ENCODE measurements at regions not wholly inside any gene's neighbourhood (a gene's known extent, or its start where the extent isn't known, plus 50 kb on each side); places are given as distances from the start of the nearest gene placed in this dataset.
"Not testable (repeated sequence)": the region's sequence is repeated elsewhere in the genome, so short reads cannot be mapped to it uniquely, and the experiment has no call there.

DNA sequence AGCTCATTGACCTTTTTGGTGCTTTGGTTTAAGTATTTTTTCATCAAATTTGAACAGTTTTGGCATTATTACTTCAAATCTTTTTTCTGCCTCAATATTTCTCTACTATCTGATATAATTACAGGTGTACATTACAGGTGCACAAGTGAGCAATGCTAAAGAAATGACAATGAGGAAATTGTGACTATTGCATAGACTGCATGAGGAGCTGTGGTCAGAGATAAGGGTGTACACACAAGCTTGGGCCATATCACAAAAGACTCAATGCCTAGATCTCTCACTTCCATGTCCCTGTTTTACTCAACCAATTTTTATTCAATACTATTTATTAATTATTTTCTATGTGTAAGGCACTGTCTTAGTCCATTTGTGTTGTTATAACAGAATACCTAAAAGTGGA, 251.0 kb upstream of the UBASH3B start:
- no peak for DNase-seq (ENCODE audit: extremely low read depth, low read depth, low spot score)

DNA sequence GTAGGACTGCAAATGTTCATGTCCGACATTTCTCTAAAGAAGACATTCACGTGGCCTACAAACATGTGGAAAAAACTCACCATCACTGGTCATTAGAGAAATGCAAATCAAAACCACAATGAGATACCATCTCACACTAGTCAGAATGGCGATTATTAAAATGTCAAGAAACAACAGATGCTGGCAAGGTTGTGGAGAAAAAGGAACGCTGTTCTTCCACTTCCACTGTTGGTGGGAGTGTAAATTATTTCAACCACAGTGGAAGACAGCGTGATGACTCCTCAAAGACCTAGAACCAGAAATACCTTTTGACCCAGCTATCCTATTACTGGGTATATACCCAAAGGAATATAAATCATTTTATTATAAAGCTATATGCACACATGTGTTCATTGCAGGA, 253.9 kb upstream of the UBASH3B start:
- not testable (repeated sequence) for DNase-seq (ENCODE audit: extremely low read depth, low read depth, low spot score)

DNA sequence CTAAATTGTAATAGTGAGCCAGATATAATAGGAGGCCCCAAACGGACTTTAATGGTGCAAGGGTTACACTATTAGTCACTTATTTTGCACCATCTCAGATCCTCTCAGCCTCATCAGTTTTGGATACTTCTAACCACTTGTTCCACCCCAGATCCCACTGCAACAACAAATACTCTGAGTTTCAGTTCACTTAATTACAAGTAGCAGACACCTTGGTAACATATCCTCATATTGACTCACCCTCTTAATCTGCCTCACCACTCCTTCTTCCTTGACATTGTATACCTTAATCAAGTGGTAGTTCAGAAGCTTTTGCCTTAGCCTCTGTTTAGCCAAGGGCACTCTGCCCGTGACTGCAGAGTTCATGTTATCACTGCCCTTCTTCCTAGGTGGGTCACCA, 256.1 kb upstream of the UBASH3B start:
- DNase-seq (ENCODE audit: extremely low read depth, low read depth, low spot score), result no peak

DNA sequence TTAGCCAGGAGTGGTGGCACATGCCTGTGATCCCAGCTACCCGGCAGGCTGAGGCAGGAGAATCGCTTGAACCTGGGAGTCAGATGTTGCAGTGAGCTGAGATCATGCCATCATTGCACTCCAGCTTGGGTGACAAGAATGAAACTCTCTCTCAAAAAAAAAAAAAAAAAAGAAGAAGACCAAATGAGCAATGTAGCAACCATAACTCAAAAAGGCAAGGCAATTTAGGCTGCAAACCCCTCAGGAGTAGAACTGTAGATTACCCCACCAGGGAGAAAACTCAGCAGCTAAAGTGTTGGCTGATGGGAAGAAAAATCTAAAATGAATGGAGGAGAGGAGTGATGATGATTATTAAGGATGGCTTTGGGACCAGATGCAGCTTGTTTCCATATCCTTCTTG, 256.7 kb upstream of the UBASH3B start:
- no peak for DNase-seq (ENCODE audit: extremely low read depth, low read depth, low spot score)

DNA sequence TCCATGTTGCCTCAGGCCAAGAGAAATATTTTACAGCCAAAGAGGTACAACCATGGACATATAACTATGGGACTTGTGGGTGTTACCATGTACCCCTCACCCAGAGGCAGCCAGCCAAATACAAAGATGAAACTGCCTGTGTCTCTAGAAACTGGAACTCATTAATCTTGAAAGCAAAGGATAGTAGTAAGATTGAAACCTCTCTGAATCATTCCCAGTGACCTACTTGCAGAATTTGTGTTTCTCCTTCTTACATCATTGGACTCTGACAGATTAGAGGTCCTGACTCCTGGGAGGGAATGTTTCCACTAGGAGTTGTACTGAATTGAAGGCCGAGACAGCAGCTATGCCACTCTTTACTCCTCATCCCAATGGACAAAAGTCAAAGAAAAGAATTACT, 257.4 kb upstream of the UBASH3B start:
- DNase-seq (ENCODE audit: extremely low read depth, low read depth, low spot score), result no peak

DNA sequence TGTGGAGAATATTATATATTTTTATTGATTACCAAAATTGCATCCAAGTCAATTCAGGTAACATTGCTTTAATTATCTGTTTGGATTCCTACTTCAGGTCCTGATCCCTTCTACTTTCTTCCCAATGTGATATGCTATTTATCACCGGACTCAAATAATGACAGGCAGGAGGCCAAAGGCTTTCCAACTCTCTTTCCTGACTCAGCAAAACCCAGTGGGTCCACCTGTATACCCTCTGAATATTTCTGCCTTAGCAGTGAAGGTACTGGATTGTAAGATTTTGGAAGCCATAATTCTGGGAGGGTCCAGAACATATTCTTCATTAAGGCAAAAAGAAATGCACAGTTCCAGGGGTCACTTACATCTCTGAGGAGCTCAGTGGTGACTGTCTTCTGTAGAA, 260.2 kb upstream of the UBASH3B start:
- DNase-seq (ENCODE audit: extremely low read depth, low read depth, low spot score), result no peak

DNA sequence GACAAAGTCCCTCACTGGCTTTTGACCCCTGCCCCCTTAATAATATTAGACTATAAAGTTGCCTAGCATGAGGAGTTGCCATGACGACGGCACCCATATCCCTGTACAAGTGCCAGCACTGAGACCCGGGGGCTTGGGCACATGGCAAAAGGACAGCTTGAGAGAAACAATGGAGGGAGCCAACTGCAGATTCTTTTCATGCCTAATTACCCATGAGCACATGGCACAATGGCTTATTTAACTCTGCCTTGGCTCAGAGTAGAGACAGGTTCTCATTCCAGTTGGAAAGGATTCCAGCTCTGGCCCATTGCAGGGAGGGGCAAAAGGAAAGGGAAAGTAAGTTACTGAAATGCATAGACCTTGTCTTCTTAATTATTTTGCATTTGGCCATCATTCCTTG, 261.2 kb upstream of the UBASH3B start:
- DNase-seq (ENCODE audit: extremely low read depth, low read depth, low spot score), result no peak

DNA sequence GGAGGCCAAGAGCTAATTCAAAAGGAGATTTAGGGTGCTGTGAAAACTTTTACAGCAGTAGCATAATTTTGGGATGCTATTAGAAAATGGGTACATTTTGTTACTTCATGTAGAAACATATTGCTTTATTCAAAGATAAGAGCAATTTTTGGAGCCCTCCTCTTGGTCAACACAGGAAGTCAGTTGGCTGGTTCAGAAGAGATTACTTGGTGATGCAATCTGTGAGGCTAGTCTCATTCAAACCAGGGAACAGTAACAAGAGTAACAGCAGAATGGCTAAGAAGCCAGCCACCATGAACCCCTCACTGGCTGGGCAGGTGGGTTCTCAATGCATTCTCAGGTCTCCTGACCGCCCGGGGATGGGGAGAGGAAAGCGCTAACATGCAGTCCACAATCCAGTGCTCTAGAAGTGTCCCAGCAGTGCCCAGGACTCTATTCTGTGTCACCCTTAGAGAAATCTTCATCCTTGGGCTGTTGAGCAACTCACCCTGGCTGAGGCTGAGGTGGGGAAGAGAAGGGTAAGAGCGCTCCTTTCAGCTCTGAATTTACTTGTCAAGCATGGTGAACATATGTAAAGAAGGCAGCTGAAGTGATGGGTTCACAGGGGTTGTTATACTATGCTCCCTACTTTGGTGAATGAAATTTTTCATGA, 262.2 kb upstream of the UBASH3B start:
- no peak for DNase-seq (ENCODE audit: extremely low read depth, low read depth, low spot score)

DNA sequence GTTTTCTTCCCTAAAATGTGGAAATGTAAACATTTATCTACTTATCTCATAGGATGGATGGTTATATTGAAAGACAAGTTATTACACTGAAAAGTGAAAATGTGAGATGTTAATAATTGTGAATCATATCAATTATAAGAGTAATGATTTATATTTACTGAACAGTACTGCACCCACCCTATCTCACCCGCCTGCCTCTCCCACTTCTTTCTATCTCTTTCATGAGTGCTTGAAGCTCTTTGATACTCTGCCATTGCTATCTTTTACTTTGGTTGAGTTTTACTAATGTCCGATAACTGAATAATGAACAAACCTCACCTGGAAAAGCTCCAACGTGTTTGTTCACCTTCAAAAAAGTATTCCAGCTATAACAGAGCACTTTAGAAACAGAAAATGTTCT, 263.0 kb upstream of the UBASH3B start:
- DNase-seq (ENCODE audit: extremely low read depth, low read depth, low spot score), result no peak

DNA sequence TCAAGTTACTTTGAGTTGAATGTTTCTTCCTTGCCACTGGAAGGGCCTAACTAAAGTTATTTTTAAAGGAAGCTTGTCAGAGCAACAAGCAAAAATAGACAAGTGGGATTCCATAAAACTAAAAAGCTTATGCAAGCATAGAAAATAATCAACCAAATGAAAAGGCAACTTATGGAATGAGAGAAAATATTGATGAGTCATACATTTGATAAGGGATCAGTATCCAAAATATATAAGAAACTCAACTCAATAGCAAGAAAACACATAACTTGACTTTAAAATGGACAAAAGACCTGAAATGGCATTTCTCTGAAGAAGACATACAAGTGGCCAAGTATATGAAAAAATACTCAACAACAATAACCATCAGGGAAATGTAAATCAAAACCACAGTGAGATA, 264.5 kb upstream of the UBASH3B start:
- DNase-seq (ENCODE audit: extremely low read depth, low read depth, low spot score), result no peak

DNA sequence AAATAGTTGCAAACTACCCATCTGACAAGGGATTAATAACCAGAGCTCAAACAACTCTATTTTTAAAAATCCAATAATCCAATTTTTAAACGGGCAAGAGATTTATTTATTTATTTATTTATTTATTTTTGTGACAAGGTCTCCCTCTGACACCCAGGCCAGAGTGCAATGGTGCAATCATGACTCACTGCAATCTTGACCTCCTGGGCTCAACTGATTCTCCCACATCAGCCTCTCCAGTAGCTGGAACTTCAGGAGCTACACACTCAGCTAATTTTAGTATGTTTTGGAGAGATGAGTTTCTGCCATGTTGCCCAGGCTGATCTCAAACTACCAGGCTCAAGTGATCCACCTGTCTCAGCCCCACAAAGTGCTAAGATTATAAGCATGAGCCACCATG, 267.2 kb upstream of the BLID start:
- no peak for DNase-seq (ENCODE audit: extremely low read depth, low read depth, low spot score)

DNA sequence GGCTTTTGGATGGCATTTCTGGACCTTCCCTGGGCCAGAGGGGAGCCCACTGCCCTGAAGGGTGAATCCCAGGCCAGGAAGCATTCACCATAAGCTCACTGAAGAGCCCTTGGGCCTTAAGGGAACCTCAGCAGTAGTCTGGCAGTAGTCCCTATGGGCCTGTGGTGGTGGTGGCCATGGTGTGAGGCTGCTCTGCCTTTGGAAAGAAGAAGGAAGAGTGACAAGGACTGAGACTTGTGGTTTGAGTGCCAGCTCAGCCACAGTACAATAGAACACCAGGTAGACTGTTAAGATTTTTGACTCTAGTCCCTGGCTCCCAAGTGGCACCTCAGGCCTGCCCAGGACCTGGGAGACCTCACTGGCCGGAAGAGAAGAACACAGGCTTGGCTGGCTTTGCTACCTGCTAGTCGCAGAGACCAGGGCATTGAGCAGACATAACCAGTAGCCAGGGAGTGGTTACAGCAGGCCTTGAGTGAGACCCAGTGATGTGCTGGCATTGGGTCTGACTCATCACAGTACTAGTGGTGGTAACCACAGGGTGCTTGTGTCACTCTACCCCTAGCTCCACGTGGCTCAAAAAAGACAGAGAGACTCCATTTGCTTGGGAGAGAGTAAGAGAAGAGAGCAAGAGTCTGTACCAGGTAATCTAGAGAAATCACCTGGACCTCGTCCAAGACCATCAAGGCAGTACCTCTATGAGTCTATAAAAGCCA, 259.8 kb upstream of the BLID start:
- no peak for DNase-seq (ENCODE audit: extremely low read depth, low read depth, low spot score)

DNA sequence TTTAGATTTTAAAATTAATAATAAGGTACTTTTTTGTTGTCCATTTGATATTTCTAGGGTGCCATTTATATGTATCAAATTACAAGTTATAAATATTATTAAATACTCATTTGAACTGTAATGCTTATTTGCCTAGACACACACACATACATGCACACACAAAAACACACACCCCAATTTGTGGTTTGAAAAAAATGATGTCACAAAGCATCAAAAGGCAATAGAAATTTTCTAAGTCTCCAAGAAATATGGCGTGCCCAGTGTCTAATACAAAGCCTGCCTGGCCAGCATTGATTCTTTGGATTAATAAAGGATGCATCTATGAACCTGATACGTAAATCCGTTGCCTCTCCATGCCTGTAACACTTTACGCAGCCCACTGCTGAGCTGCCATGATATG, 252.8 kb upstream of the BLID start:
- no peak for DNase-seq (ENCODE audit: extremely low read depth, low read depth, low spot score)

DNA sequence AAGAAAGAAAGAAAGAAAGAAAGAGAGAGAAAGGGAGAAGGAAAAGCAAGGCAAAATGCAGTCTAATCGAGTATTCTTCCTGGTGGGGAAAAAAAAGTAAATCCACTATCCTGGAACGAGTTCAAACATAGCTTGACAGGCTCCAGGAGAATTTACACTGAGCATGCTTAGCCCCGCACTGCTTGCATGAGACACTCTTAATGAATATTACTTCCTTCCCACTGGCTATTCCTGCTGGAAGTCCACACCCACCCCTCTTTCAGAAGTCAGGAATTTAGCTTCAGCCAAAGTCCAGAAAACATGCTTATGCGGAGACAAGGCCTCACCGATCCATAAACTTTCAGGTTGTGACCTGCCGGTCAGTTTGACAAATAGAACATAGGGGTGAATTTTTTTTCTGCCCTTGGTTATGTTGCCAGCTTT, 251.8 kb upstream of the BLID start:
- DNase-seq (ENCODE audit: extremely low read depth, low read depth, low spot score), result no peak

DNA sequence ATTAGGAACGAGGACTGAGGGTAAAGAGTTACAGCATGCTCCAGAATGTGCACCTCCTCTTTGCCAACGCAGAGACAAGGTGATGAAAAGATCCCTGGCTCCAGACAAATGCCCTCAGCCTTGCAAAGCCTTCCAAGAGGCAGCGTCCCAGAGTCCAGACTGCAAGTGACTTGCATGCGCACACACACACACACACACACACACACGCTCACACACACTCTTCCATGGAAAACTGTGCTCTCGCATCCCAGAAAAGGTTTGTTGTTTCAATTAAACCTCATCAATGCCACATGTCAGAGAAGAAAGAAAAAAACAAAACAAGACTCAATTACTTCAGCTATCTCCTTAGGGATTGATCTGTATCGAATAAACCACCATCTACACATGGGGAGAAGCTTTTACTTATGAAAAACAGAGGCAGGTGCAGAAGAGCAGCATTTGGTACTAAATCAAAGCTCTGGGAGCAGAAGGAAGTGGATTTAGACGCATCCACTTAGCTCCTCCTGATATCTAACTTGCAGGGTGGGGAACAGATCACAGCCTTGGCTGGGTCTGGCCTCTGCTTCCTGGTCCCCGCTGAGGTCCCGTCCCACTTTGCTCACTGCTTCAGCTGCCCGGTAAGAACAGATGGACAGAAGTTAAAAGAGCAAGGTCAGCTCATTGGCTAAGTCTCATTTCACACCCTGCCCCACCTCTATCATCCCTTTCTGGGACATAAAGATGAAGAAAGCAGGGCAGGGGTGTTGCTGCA, 249.8 kb upstream of the BLID start:
- no peak for DNase-seq (ENCODE audit: extremely low read depth, low read depth, low spot score)

DNA sequence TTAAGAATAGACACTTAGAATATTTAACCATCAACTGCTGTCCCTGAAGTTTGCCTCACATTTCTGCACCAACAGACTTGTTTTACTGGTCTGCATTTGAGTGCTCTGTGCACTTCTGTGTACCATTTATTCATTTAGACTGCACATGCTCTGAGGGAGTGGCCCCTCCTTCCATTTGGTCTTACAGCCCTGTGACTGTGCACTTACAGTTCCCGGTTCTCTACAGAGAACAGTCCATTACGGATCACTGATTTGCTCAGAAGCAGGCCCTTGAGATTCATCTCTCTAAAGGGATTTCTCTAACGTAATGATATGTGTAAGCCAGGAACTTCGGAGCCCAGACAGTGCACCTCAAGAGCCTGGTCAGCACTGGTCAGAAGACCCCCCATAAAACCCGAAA, 247.3 kb upstream of the BLID start:
- DNase-seq (ENCODE audit: extremely low read depth, low read depth, low spot score), result no peak

DNA sequence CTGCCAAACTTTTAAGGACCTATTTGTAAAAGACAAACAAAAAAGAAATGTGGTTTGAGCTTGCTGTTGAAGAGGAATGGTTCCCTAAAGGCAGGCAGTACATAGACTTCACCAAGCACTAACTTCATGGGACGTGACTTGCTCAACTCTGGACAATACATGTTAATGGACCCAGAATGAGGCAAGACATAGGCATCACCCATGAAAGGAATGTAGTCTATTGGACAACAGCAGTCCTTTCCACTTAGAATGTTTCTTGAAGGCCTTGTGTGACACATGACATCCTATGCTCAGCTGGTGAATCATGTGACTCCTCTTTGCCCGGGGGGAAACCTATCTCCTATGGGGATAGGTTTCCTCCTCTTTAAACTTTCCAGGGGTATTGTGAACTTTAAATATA, 246.4 kb upstream of the BLID start:
- DNase-seq (ENCODE audit: extremely low read depth, low read depth, low spot score), result no peak

DNA sequence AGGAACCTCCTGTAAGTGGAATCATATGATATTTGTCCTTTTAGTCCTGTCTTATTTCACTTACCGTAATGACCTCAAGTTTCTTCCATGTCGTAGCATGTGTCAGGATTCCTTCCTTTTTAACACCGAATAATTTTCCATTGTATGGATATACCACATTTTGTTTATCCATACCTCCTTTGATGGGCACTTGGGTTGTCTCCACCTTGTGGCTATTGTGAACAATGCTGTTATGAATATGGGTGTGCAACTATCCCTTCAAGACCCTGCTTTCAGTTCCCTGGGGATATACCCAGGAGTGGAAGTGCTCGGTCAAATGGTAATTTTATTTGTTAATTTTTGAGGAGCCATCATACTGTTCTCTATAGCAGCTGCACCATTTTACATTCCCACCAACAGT, 244.9 kb upstream of the BLID start:
- DNase-seq (ENCODE audit: extremely low read depth, low read depth, low spot score), result no peak

DNA sequence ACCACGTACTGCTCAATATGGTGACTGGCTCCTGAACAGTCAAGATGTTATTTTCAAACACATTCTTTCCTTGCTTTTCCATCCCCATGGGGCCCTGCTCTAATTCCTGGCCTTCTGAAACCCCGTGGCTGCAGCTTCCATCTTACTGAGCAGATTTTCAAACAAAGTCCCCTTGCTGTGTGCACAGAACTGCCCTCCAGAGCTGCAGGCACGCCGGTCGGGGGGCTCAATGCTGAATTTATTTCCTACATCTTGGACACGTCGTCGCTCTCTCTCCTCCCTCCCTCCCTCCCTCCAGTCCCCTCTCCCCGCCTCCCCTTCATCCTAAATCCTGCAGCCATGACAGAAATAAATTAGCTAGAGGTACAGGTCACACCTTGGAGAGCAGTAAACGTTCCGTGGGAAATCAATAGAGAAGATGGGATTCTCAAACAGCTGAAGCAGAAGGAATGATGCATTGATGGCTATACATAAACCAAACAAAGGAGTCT, 243.1 kb upstream of the BLID start:
- DNase-seq (ENCODE audit: extremely low read depth, low read depth, low spot score), result no peak

DNA sequence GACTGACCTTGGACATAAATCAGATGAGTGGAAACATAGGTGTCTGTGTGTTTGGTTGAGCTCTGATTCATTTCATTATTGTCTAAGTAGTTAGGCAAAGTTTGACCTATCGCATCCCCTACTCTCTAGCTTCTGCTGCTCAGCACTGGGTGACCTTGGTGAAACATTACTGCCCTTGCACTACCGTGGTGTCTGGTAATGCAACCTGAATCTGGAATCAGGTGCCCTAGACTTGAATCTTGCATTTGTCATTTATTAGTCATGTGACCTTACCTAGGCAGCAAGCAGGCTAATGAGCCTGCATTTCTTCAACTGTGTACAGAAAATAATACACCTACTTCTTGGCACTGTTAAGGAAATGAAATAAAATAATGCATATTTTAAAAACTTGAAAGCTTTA, 242.3 kb upstream of the BLID start:
- no peak for DNase-seq (ENCODE audit: extremely low read depth, low read depth, low spot score)

DNA sequence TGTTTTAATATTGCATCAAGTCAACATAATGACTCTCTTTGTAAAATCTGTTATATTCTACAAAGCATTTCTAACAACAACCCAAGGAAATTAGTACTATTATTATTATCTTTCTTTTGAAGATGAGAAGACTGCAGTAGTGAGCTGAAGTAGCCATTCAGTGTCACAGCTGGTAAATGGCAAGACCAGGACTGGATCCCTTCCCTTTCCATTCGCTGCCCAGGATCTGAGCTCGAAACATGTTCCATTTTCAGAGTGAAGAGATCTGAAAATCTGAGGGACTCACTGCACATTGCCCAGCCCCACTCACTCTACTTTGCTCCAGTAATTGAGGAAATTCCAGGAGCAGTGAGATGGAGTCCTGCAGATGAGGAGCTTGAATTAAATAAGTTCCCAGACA, 240.0 kb upstream of the BLID start:
- DNase-seq (ENCODE audit: extremely low read depth, low read depth, low spot score), result no peak

All from glomerular endothelial cell (primary cell).